B cell (primary cell): ENCODE measurements at regions not wholly inside any gene's neighbourhood (a gene's known extent, or its start where the extent isn't known, plus 50 kb on each side); places are given as distances from the start of the nearest gene placed in this dataset.

ENCODE experiments used
- ATAC-seq: fragments of 200-7000 bp; cut with Tn5 transposase; one replicate; pipeline ENCODE4 v1.10.0; 2021; ENCODE audit warnings: low read depth, mild to moderate bottlenecking, moderate number of reproducible peaks, moderate library complexity
- CTCF ChIA-PET: fragments of 350-600 bp; sonication (Branson Sonifier 250); formaldehyde crosslinking; loops from one replicate; lab custom pipeline; 2021; ENCODE audit warnings: antibody characterized with exemption, inconsistent platforms; lab: Charles Lee
- POLR2A ChIA-PET: fragments of 350-600 bp; sonication (Branson Sonifier 250); formaldehyde crosslinking; loops from one replicate; lab custom pipeline; 2021; ENCODE audit warnings: antibody characterized with exemption; lab: Charles Lee
- DNase-seq: peaks from one replicate; pipeline ENCODE4 v3.0.0; 2013
- H2AFZ ChIP-seq: 2 replicates; pipeline ENCODE4 v1.6.1; 2012; ENCODE audit warnings: mild to moderate bottlenecking, low read depth, low read length; ENCODE audit not compliant: insufficient read depth, poor library complexity, severe bottlenecking
- H3K27ac ChIP-seq, 2 donors: 1 replicate in 1 of 2; 2 replicates in 1 of 2; pipeline ENCODE4 v1.5.1; 2012 to 2013; ENCODE audit warnings: low read length in 2 of 2, mild to moderate bottlenecking in 2 of 2, moderate library complexity in 1 of 2
- H3K27me3 ChIP-seq, 4 experiments: fragments of 200-600 bp in 1 of 4; sonication (generic) in 1 of 4; replicated peaks in 1 of 4; 1 replicate in 2 of 4; 2 replicates in 2 of 4; pipeline versions ENCODE4 v1.6.1 to v1.7.0; 2013 to 2016; ENCODE audit warnings: low read length in 3 of 4, mild to moderate bottlenecking in 2 of 4, mixed read lengths in 1 of 4, moderate library complexity in 1 of 4; ENCODE audit not compliant: insufficient read depth in 4 of 4, control insufficient read depth in 3 of 4; ENCODE audit errors: control extremely low read depth in 1 of 4
- H3K36me3 ChIP-seq, 2 experiments: replicated peaks in 1 of 2; 1 replicate in 1 of 2; 2 replicates in 1 of 2; pipeline versions ENCODE4 v1.6.1 to v1.7.1; 2013; ENCODE audit warnings: low read length in 1 of 2; ENCODE audit not compliant: insufficient read depth in 2 of 2, control insufficient read depth in 1 of 2; ENCODE audit errors: control extremely low read depth in 1 of 2, extremely low read depth in 1 of 2
- H3K4me1 ChIP-seq, 2 donors: fragments of 200-600 bp in 1 of 2; sonication (generic) in 1 of 2; 1 replicate in 1 of 2; 2 replicates in 1 of 2; pipeline versions ENCODE4 v1.5.1 to v1.6.1; 2013 to 2017; ENCODE audit warnings: low read length in 2 of 2; ENCODE audit not compliant: control insufficient read depth in 2 of 2, insufficient read depth in 2 of 2
- H3K4me2 ChIP-seq: replicated peaks from 2 replicates; pipeline ENCODE3; 2012; ENCODE audit warnings: mild to moderate bottlenecking, low read depth, low read length; ENCODE audit not compliant: poor library complexity, severe bottlenecking
- H3K4me3 ChIP-seq, 5 experiments: fragments of 200-600 bp in 1 of 5; sonication (generic) in 1 of 5; 1 replicate in 3 of 5; 2 replicates in 2 of 5; pipeline versions ENCODE4 v1.5.1 to v1.7.0; 2011 to 2016; ENCODE audit warnings: low read length in 4 of 5, mild to moderate bottlenecking in 4 of 5, low read depth in 2 of 5, control low read depth in 1 of 5, moderate library complexity in 1 of 5; ENCODE audit not compliant: insufficient read depth in 1 of 5; ENCODE audit errors: control extremely low read depth in 1 of 5, extremely low read depth in 1 of 5
- H3K79me2 ChIP-seq: fragments of 200-600 bp; sonication (generic); one replicate; pipeline ENCODE4 v1.6.0; 2016; ENCODE audit warnings: low read length; ENCODE audit not compliant: control insufficient read depth, insufficient read depth
- H3K9ac ChIP-seq: fragments of 200-600 bp; sonication (generic); 2 replicates; pipeline ENCODE4 v1.6.1; 2017; ENCODE audit warnings: mild to moderate bottlenecking, low read length, moderate library complexity
- H3K9me3 ChIP-seq, 3 donors: one replicate each; pipeline versions ENCODE4 v1.6.1 to v1.7.1; 2013; ENCODE audit warnings: low read length in 2 of 3; ENCODE audit not compliant: control insufficient read depth in 2 of 3, insufficient read depth in 1 of 3; ENCODE audit errors: control extremely low read depth in 1 of 3
- H4K20me1 ChIP-seq: 2 replicates; pipeline ENCODE4 v1.6.0; 2012; ENCODE audit warnings: mild to moderate bottlenecking, low read length; ENCODE audit not compliant: insufficient read depth, control insufficient read depth, poor library complexity, severe bottlenecking
- H3K27ac Mint-ChIP-seq: one replicate; pipeline ENCODE4 v1.8.0; 2021; ENCODE audit warnings: mixed read lengths
- H3K27me3 Mint-ChIP-seq: one replicate; pipeline ENCODE4 v1.8.0; 2021; ENCODE audit warnings: mixed read lengths
- H3K4me1 Mint-ChIP-seq: one replicate; pipeline ENCODE4 v1.8.0; 2021; ENCODE audit warnings: mixed read lengths
- H3K4me3 Mint-ChIP-seq: one replicate; pipeline ENCODE4 v1.8.0; 2021; ENCODE audit warnings: mixed read lengths
- H3K9me3 Mint-ChIP-seq: one replicate; pipeline ENCODE4 v1.8.0; 2022; ENCODE audit warnings: mixed read lengths; ENCODE audit not compliant: insufficient read depth
- EZH2 ChIP-seq: IDR thresholded peaks from 2 replicates; pipeline ENCODE4 v1.6.1; 2012; ENCODE audit warnings: borderline replicate concordance, low read depth, mild to moderate bottlenecking, moderate library complexity, low read length; ENCODE audit not compliant: insufficient read depth, poor library complexity, severe bottlenecking
- WGBS: methylation state at CpG from one replicate; pipeline ENCODE4 v1.1.5; 2013; ENCODE audit warnings: missing lambda C conversion rate; ENCODE audit not compliant: insufficient coverage; 5-methylcytosine and 5-hydroxymethylcytosine counted together
- intact Hi-C: fragments of 100-400 bp; cut with micrococcal nuclease; formaldehyde crosslinking; loops from one replicate; pipeline ENCODE4 v1.10.0; 2022
- TF ChIP-seq, protein P1 (sequence below): fragments of 200-600 bp; IDR thresholded peaks from one replicate; pipeline ENCODE4 v1.8.0; 2022; ENCODE audit warnings: antibody characterized with exemption, mild to moderate bottlenecking

DNA sequence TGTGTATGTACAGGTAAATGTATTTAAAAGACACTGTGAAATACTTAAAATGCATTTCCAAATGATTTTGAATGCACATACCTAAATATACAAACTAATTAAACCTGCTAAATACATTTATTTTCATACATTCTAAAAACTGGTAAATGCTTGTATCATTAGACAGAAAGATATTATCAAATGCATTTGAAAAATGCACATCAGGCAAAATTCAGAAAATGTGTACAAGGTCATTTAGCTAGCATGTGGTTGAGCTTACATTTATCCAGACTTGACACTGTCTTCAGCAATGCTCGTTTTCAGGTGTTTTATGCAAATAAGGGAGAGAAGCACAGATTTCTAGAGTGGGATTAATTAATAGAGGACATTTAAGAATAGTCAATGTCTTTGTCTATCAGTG lies 374.2 kb downstream of the SUCLG1 start:
- ATAC-seq (no peak), DNase-seq (no peak)
- H4K20me1 ChIP-seq = no peaks in the 10 kb centered on the region
- no peak overlapping the region for H3K9ac ChIP-seq
- Mint-ChIP-seq H3K27me3 (peaks cover 8% of the 10 kb centered on the region), H3K9me3 (no peaks in the 10 kb centered on the region), H3K27ac (no peak overlapping the region), H3K4me1 (no peaks in the 10 kb centered on the region), H3K4me3 (no peak overlapping the region)
- H2AFZ ChIP-seq = no peak overlapping the region
- H3K4me1 ChIP-seq = no peaks in the 10 kb centered on the region
- H3K9me3 ChIP-seq = no peaks in the 10 kb centered on the region
- no peak overlapping the region for H3K4me2 ChIP-seq
- 50% methylated on average over 1 of the region's 1 CpG for WGBS
- H3K27me3 ChIP-seq = no peaks in the 10 kb centered on the region
- no peak overlapping the region for H3K27ac ChIP-seq
- no peaks in the 10 kb centered on the region for H3K79me2 ChIP-seq
- no peaks in the 10 kb centered on the region for H3K36me3 ChIP-seq
- ChIA-PET CTCF (no interaction called here), POLR2A (no interaction called here)
- H3K4me3 ChIP-seq = no peak overlapping the region
- TF ChIP-seq, protein P1, sequence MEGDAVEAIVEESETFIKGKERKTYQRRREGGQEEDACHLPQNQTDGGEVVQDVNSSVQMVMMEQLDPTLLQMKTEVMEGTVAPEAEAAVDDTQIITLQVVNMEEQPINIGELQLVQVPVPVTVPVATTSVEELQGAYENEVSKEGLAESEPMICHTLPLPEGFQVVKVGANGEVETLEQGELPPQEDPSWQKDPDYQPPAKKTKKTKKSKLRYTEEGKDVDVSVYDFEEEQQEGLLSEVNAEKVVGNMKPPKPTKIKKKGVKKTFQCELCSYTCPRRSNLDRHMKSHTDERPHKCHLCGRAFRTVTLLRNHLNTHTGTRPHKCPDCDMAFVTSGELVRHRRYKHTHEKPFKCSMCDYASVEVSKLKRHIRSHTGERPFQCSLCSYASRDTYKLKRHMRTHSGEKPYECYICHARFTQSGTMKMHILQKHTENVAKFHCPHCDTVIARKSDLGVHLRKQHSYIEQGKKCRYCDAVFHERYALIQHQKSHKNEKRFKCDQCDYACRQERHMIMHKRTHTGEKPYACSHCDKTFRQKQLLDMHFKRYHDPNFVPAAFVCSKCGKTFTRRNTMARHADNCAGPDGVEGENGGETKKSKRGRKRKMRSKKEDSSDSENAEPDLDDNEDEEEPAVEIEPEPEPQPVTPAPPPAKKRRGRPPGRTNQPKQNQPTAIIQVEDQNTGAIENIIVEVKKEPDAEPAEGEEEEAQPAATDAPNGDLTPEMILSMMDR = no peak
- TF ChIP-seq EZH2 = no peak
- intact Hi-C loops = no loop called here

DNA sequence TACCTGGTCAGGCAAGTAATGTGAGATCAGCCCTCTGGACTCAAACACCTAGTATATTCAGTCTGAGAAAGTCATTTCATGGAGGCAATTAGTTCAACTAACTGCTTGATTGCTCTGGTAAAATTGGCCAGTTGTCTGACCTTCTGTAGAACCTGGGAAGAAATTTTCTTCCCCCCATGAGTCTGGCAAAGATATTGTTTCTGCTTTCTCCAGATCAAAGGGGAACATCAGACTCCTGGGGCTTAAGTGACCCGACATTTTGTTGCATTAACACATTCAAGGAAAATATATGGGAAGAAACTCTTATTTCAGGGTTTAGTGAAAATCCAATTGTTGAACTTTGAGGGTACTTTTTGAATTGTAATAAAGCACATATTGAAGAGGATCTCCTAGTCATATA lies 375.1 kb downstream of the SUCLG1 start:
- Histone ChIP-seq H3K9ac (no peak overlapping the region), H4K20me1 (no peaks in the 10 kb centered on the region), H3K4me1 (no peaks in the 10 kb centered on the region), H3K27me3 (no peaks in the 10 kb centered on the region), H3K4me3 (no peak overlapping the region), H3K27ac (no peak overlapping the region), H3K36me3 (no peaks in the 10 kb centered on the region), H3K9me3 (no peaks in the 10 kb centered on the region), H2AFZ (no peak overlapping the region), H3K4me2 (no peak overlapping the region), H3K79me2 (no peaks in the 10 kb centered on the region)
- Mint-ChIP-seq H3K9me3 (no peaks in the 10 kb centered on the region), H3K27me3 (peaks cover 8% of the 10 kb centered on the region), H3K4me1 (no peaks in the 10 kb centered on the region), H3K4me3 (no peak overlapping the region), H3K27ac (no peak overlapping the region)
- intact Hi-C loops = no loop called here
- TF ChIP-seq, protein P1 = no peak
- no peak for TF ChIP-seq EZH2
- ATAC-seq (no peak), DNase-seq (no peak)
- ChIA-PET CTCF (no interaction called here), POLR2A (no interaction called here)
- no CpG with 5 or more reads among the region's 1 CpG for WGBS
